SK-N-SH (cell line): ENCODE measurements at regions not wholly inside any gene's neighbourhood (a gene's known extent, or its start where the extent isn't known, plus 50 kb on each side); places are given as distances from the start of the nearest gene placed in this dataset.

Experiments used
- CTCF ChIP-seq: fragments of 200-600 bp; sonication (generic); IDR thresholded peaks from 2 replicates; pipeline ENCODE4 v1.6.1; 2017; ENCODE audit warnings: antibody characterized with exemption, mild to moderate bottlenecking, moderate library complexity
- ELF1 ChIP-seq: IDR thresholded peaks from 2 replicates; pipeline ENCODE4 v1.4.0; 2012
- JUND ChIP-seq: IDR thresholded peaks from 2 replicates; pipeline ENCODE4 v1.4.0; 2012
- MAX ChIP-seq: IDR thresholded peaks from 2 replicates; pipeline ENCODE4 v1.4.0; 2012; ENCODE audit warnings: low read depth
- NFIC ChIP-seq: IDR thresholded peaks from 2 replicates; pipeline ENCODE4 v1.4.0; 2012; ENCODE audit warnings: borderline replicate concordance
- POLR2AphosphoS5 ChIP-seq: IDR thresholded peaks from 2 replicates; pipeline ENCODE4 v1.6.1; 2012; ENCODE audit warnings: low read depth, low read length
- TCF12 ChIP-seq: IDR thresholded peaks from 2 replicates; pipeline ENCODE4 v1.4.0; 2012

- TF ChIP-seq CTCF (no peak), ELF1 (no peak), POLR2AphosphoS5 (no peak), JUND (no peak), TCF12 (no peak), MAX (no peak), NFIC (no peak)
Observed at GRCh38 chr6:134472046-134472445, 154.1 kb upstream of the SGK1 start.
